ENCODE measurements at regions not wholly inside any gene's neighbourhood (a gene's known extent, or its start where the extent isn't known, plus 50 kb on each side); places are given as distances from the start of the nearest gene placed in this dataset.

DNA sequence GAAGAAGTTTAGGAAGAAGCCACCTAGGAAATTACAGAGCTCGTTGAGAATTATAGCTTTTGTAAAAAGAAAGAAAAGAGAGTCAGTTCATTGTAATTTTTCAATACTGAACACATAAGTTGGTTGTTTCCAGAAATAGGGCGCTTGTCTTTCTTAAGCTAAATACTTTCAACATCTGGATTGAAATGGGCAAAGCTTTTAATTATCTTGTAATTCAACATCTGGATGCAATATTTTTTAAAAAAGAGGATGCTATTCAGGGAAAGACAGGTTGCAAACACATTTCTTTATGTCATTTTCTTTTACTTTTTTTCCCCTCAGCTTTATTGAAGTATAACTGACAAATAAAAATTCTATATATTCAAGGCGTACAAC is 100.7 kb upstream of the TRPC7 start:
- Histone ChIP-seq H3K36me3 (replicated peaks in 1 of 2; ENCODE audit: control insufficient read depth in 1 of 2, insufficient read depth in 2 of 2, low read length in 1 of 2) (no peaks in the 10 kb centered on the region), H3K9me2 (no peaks in the 10 kb centered on the region), H3K27ac (ENCODE audit: low read depth in 2 of 2, low read length in 1 of 2) (no peak overlapping the region), H4K20me1 (ENCODE audit: insufficient read depth) (no peaks in the 10 kb centered on the region), H3F3A (replicated peaks; ENCODE audit: insufficient read depth) (no peaks in the 10 kb centered on the region), H3K27me3 (ENCODE audit: insufficient read depth) (no peaks in the 10 kb centered on the region), H3K9ac (no peak overlapping the region), H2AFZ (ENCODE audit: low read depth) (no peak overlapping the region), H3K79me2 (ENCODE audit: insufficient read depth) (no peaks in the 10 kb centered on the region), H3K9me3 (no peaks in the 10 kb centered on the region), H3K4me1 (ENCODE audit: control insufficient read depth in 1 of 2, insufficient read depth in 2 of 2, low read depth in 1 of 2, low read length in 1 of 2) (no peaks in the 10 kb centered on the region), H3K4me3 (ENCODE audit: low read depth in 2 of 2, low read length in 1 of 2) (no peak overlapping the region), H3K4me2 (no peak overlapping the region)
- ChIA-PET CTCF (no interaction called here), POLR2A (no interaction called here)
- no peak for DNase-seq
- TF ChIP-seq RFX5 (IDR thresholded peaks at IDR 0.05; ENCODE audit: low read length) (no peak), USF2 (IDR thresholded peaks at IDR 0.05; ENCODE audit: borderline replicate concordance, low read depth, low read length) (no peak), RXRA (IDR thresholded peaks at IDR 0.05; ENCODE audit: borderline replicate concordance, low read depth) (no peak), CHD2 (IDR thresholded peaks at IDR 0.05; ENCODE audit: low read length, partially characterized antibody) (no peak), TCF12 (IDR thresholded peaks at IDR 0.05) (no peak), MXI1 (IDR thresholded peaks at IDR 0.05; ENCODE audit: low read depth, low read length) (no peak), USF1 (IDR thresholded peaks at IDR 0.05; ENCODE audit: borderline replicate concordance, low read depth) (no peak), EZH2phosphoT487 (IDR thresholded peaks at IDR 0.05; ENCODE audit: borderline replicate concordance, low read depth) (no peak), GABPA (IDR thresholded peaks at IDR 0.05; ENCODE audit: low read depth) (no peak), POLR2AphosphoS5 (IDR thresholded peaks at IDR 0.05; ENCODE audit: low read depth, low read length) (no peak), FOSL2 (IDR thresholded peaks at IDR 0.05; ENCODE audit: borderline replicate concordance, low read depth) (no peak), YY1 (IDR thresholded peaks at IDR 0.05; ENCODE audit: low read depth) (no peak), JUND (IDR thresholded peaks at IDR 0.05) (no peak), MEF2A (IDR thresholded peaks at IDR 0.05; ENCODE audit: borderline replicate concordance, low read depth) (no peak)
- TF ChIP-seq, protein P1, sequence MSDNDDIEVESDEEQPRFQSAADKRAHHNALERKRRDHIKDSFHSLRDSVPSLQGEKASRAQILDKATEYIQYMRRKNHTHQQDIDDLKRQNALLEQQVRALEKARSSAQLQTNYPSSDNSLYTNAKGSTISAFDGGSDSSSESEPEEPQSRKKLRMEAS (IDR thresholded peaks at IDR 0.05; ENCODE audit: low read depth) = no peak
- TF ChIP-seq, protein P2, sequence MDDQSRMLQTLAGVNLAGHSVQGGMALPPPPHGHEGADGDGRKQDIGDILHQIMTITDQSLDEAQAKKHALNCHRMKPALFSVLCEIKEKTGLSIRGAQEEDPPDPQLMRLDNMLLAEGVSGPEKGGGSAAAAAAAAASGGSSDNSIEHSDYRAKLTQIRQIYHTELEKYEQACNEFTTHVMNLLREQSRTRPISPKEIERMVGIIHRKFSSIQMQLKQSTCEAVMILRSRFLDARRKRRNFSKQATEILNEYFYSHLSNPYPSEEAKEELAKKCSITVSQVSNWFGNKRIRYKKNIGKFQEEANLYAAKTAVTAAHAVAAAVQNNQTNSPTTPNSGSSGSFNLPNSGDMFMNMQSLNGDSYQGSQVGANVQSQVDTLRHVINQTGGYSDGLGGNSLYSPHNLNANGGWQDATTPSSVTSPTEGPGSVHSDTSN (IDR thresholded peaks at IDR 0.05) = no peak
- WGBS (ENCODE audit: low lambda C conversion rate) = 34% methylated on average over 3 of the region's 3 CpGs

- H3K36me3 ChIP-seq (replicated peaks in 1 of 2; ENCODE audit: control insufficient read depth in 1 of 2, insufficient read depth in 2 of 2, low read length in 1 of 2) = no peaks in the 10 kb centered on the region
- no peaks in the 10 kb centered on the region for H3K27me3 ChIP-seq (ENCODE audit: insufficient read depth)
- no peaks in the 10 kb centered on the region for H3F3A ChIP-seq (replicated peaks; ENCODE audit: insufficient read depth)
- no peaks in the 10 kb centered on the region for H3K9me2 ChIP-seq
- no peak overlapping the region for H3K9ac ChIP-seq
- CTCF ChIA-PET = no interaction called here
- H3K79me2 ChIP-seq (ENCODE audit: insufficient read depth) = no peaks in the 10 kb centered on the region
- no peak overlapping the region for H3K27ac ChIP-seq (ENCODE audit: low read depth in 2 of 2, low read length in 1 of 2)
- WGBS (ENCODE audit: low lambda C conversion rate) = 33% methylated on average over 1 of the region's 1 CpG
- no peak overlapping the region for H2AFZ ChIP-seq (ENCODE audit: low read depth)
- H3K4me1 ChIP-seq (ENCODE audit: control insufficient read depth in 1 of 2, insufficient read depth in 2 of 2, low read depth in 1 of 2, low read length in 1 of 2) = no peaks in the 10 kb centered on the region; a peak in 1 of 4 replicates
- TF ChIP-seq TCF12 (IDR thresholded peaks at IDR 0.05) = no peak
- TF ChIP-seq JUND (IDR thresholded peaks at IDR 0.05) = no peak
- no peak for TF ChIP-seq SMC3 (IDR thresholded peaks at IDR 0.05; ENCODE audit: low read depth, low read length)
- no peak for TF ChIP-seq NFIC (IDR thresholded peaks at IDR 0.05; ENCODE audit: borderline replicate concordance)
- no peak for DNase-seq
- H4K20me1 ChIP-seq (ENCODE audit: insufficient read depth) = no peaks in the 10 kb centered on the region
- POLR2A ChIA-PET = no interaction called here
- H3K4me3 ChIP-seq (ENCODE audit: low read depth in 2 of 2, low read length in 1 of 2) = no peak overlapping the region
- H3K9me3 ChIP-seq = no peaks in the 10 kb centered on the region
- no peak overlapping the region for H3K4me2 ChIP-seq
Observed at GRCh38 chr5:136458481-136458880, 93.1 kb upstream of the TRPC7 start.

Data from SK-N-SH (cell line).